ENCODE measurements at regions not wholly inside any gene's neighbourhood (a gene's known extent, or its start where the extent isn't known, plus 50 kb on each side); places are given as distances from the start of the nearest gene placed in this dataset.
A peak's percentile ranks its signal among the peaks of the same experiment; 100 is the strongest.
"Not testable (repeated sequence)": the region's sequence is repeated elsewhere in the genome, so short reads cannot be mapped to it uniquely, and the experiment has no call there.

- not testable (repeated sequence) for DNase-seq (ENCODE audit: low spot score); H3K9me3 ChIP-seq (ENCODE audit: severe bottlenecking); H3K4me3 ChIP-seq (ENCODE audit: severe bottlenecking); H3K27ac ChIP-seq (ENCODE audit: poor library complexity, severe bottlenecking); H3K36me3 ChIP-seq (ENCODE audit: low read depth); H3K27me3 ChIP-seq (ENCODE audit: insufficient read depth, poor library complexity, severe bottlenecking); H3K4me1 ChIP-seq (ENCODE audit: insufficient read depth, poor library complexity, severe bottlenecking); ATAC-seq (ENCODE audit: low read depth)
Measured at GRCh38 chr1:211890091-211890995, 59.8 kb upstream of the LPGAT1 start.

DNA sequence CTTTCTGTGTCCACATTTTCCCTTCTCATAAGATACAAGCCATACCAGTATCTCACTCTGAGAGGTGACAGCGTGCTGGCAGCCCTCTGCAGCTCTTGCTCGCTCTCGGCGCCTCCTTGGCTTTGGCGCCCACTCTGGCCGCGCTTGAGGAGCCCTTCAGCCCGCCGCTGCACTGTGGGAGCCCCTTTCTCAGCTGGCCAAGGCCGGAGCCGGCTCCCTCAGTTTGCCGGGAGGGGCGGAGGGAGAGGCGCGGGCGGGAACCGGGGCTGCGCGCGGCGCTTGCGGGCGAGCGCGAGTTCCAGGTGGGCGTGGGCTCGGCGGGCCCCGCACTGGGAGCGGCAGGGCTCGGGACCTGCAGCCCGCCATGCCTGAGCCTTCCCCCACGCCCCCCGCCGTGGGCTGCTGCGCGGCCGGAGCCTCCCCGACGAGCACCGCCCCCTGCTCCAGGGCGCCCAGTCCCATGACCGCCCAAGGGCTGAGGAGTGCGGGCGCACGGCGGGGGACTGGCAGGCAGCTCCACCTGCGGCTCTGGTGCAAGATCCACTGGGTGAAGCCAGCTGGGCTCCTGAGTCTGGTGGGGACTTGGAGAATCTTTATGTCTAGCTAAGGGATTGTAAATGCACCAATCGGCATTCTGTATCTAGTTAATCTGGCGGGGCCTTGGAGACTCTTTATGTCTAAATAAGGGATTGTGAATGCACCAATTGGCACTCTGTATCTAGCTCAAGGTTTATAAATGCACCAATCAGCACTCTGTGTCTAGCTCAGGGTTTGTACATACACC lies 58.9 kb upstream of the LPGAT1 start:
- not testable (repeated sequence) for H3K4me1 ChIP-seq (ENCODE audit: insufficient read depth, poor library complexity, severe bottlenecking); H3K36me3 ChIP-seq (ENCODE audit: low read depth); H3K9me3 ChIP-seq (ENCODE audit: severe bottlenecking); DNase-seq (ENCODE audit: low spot score); ATAC-seq (ENCODE audit: low read depth); H3K27me3 ChIP-seq (ENCODE audit: insufficient read depth, poor library complexity, severe bottlenecking); H3K27ac ChIP-seq (ENCODE audit: poor library complexity, severe bottlenecking)
- peak overlapping the region; percentile 26 for H3K4me3 ChIP-seq (ENCODE audit: severe bottlenecking)

GRCh38 chr1:211886551-211886950 lies 56.0 kb upstream of the LPGAT1 start:
- no peaks in the 10 kb centered on the region for H3K36me3 ChIP-seq (ENCODE audit: low read depth)
- H3K9me3 ChIP-seq (ENCODE audit: severe bottlenecking) = no peaks in the 10 kb centered on the region
- H3K27ac ChIP-seq (ENCODE audit: poor library complexity, severe bottlenecking) = no peak overlapping the region
- no peak for ATAC-seq (ENCODE audit: low read depth)
- TF ChIP-seq CTCF (IDR thresholded peaks at IDR 0.05; ENCODE audit: poor library complexity, severe bottlenecking) = no peak
- H3K4me3 ChIP-seq (ENCODE audit: severe bottlenecking) = no peak overlapping the region
- no peaks in the 10 kb centered on the region for H3K27me3 ChIP-seq (ENCODE audit: insufficient read depth, poor library complexity, severe bottlenecking)
- no peaks in the 10 kb centered on the region for H3K4me1 ChIP-seq (ENCODE audit: insufficient read depth, poor library complexity, severe bottlenecking)
- DNase-seq (ENCODE audit: low spot score) = no peak

GRCh38 chr1:211885747-211886522 lies 55.4 kb upstream of the LPGAT1 start:
- DNase-seq (ENCODE audit: low spot score) (no peak), ATAC-seq (ENCODE audit: low read depth) (no peak)
- TF ChIP-seq CTCF (IDR thresholded peaks at IDR 0.05; ENCODE audit: poor library complexity, severe bottlenecking) = no peak
- no peaks in the 10 kb centered on the region for H3K36me3 ChIP-seq (ENCODE audit: low read depth)
- no peak overlapping the region for H3K4me3 ChIP-seq (ENCODE audit: severe bottlenecking)
- H3K4me1 ChIP-seq (ENCODE audit: insufficient read depth, poor library complexity, severe bottlenecking) = no peaks in the 10 kb centered on the region
- H3K27me3 ChIP-seq (ENCODE audit: insufficient read depth, poor library complexity, severe bottlenecking) = no peaks in the 10 kb centered on the region
- H3K9me3 ChIP-seq (ENCODE audit: severe bottlenecking) = no peaks in the 10 kb centered on the region
- H3K27ac ChIP-seq (ENCODE audit: poor library complexity, severe bottlenecking) = no peak overlapping the region

DNA sequence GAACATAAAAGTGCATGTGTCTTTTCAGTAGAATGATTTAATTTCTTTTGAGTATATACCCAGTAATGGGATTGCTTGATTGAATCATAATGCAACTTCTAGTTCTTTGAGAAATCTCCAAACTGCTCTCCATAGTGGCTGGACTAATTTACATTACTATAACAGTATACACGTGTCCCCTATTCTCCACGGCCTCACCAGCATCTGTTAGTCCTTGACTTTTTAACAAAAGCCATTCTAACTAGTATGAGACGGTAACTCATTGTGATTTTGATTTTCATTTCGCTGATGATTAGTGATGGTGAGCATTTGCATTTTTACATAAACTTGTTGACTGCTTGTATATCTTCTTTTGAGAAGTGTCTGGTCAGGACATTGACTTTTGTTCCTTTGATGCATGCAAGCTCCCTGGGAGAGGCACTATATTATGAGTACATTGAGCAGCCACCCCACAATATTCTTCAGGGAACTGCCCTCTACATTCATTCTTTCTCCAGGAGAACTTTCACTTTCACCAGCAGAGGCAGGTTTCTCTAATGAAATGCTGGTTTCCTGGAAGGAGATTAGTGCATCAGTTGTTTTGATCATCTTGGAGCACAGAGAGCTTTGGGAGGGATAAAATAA lies 51.9 kb upstream of the LPGAT1 start:
- ATAC-seq (ENCODE audit: low read depth) = no peak
- Histone ChIP-seq H3K27ac (ENCODE audit: poor library complexity, severe bottlenecking) (no peak overlapping the region), H3K27me3 (ENCODE audit: insufficient read depth, poor library complexity, severe bottlenecking) (no peaks in the 10 kb centered on the region), H3K36me3 (ENCODE audit: low read depth) (no peaks in the 10 kb centered on the region), H3K4me1 (ENCODE audit: insufficient read depth, poor library complexity, severe bottlenecking) (no peaks in the 10 kb centered on the region), H3K9me3 (ENCODE audit: severe bottlenecking) (no peaks in the 10 kb centered on the region), H3K4me3 (ENCODE audit: severe bottlenecking) (no peak overlapping the region)
- no peak for DNase-seq (ENCODE audit: low spot score)
- TF ChIP-seq CTCF (IDR thresholded peaks at IDR 0.05; ENCODE audit: poor library complexity, severe bottlenecking) = no peak
